NAMALWA (cell line): ENCODE measurements at regions not wholly inside any gene's neighbourhood (a gene's known extent, or its start where the extent isn't known, plus 50 kb on each side); places are given as distances from the start of the nearest gene placed in this dataset.

ENCODE experiments used
- DNase-seq: peaks from one replicate; pipeline ENCODE4 v3.0.0-alpha.2; 2015; ENCODE audit warnings: low spot score

GRCh38 chrX:10393241-10393640 is 227.1 kb downstream of the MID1 start:
- no peak for DNase-seq

DNA sequence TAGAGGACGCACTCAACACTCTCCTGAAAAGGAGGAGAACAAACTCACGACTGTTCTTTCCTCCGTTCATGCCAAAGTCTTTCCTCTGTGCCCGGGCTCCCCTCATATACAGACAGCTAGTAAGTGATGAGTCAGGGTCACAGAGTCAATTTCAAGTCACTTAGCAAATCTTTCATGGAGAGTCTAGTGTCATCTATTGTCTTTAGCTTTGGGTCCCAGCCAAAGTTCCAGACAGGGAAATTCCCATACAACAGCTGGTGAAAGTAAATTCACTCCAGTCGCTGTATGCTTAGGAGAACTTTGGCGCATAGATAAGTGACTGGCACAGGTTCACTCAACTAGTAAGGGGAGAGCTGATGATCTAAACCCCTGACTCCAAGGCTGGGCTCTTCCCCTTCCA is 226.5 kb downstream of the MID1 start:
- DNase-seq, result no peak

DNA sequence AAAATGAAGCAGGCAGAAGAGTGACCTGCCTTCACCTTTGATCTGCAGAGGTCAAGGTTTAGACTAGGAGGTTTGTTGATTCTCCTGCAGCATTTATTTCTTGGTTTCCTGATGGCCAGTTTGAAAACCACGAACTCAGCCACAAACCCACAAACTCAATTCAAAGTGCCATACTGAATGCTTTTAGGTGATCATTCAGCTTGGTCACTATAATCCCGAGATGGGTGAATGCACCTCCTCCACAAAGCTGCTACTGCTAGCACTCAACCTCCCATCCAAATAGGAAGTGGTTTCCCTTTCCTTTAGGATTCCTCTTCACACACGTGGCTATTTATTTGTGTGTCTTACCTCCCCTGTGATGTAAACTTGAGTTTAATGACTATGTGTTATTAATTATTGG is 225.2 kb downstream of the MID1 start:
- DNase-seq, result no peak
